HG03064 (cell line): ENCODE measurements at regions not wholly inside any gene's neighbourhood (a gene's known extent, or its start where the extent isn't known, plus 50 kb on each side); places are given as distances from the start of the nearest gene placed in this dataset.

Experiments used
- ATAC-seq: cut with Tn5 transposase; IDR thresholded peaks from one replicate; pipeline ENCODE4 v1.9.1; 2021; ENCODE audit warnings: low read depth; ENCODE audit not compliant: unreplicated experiment

DNA sequence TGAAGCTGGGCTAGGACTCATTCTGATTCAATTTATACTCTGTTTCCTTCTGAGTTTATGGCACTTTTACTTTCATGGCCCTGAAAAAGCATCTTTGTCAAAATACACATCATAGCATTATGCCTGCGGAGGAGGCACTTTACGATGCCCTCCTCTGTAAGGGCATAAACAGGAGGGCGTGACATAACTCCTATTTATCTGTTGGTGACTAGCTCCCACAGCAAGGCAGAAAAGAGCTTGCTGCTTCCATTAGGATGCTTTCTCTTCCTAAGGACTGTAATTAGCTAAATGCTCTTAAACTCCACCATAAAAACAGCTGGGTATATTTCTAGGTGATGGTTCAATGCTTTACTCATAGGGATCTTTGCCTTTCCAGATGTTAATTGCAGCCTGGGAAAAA lies 315.2 kb upstream of the GHITM start:
- no peak for ATAC-seq

DNA sequence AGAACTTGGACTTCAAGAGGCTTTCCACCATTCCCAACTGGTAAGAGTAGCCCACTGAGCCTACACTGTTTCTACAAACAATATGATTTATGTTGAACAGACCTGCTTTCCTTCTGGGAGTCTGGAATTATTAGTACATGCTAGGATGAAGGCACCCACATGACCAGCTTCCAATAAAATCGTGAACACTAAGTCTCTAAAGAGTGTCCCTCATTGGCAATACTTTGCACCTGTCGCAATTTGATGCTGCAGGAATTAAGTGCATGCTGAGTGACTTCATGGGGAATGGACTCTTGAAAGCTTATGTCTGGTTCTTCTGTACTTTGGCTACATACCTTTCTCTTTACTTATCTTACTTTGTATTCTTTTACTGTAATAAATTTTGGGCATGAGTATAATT lies 305.2 kb upstream of the GHITM start:
- ATAC-seq = no peak

DNA sequence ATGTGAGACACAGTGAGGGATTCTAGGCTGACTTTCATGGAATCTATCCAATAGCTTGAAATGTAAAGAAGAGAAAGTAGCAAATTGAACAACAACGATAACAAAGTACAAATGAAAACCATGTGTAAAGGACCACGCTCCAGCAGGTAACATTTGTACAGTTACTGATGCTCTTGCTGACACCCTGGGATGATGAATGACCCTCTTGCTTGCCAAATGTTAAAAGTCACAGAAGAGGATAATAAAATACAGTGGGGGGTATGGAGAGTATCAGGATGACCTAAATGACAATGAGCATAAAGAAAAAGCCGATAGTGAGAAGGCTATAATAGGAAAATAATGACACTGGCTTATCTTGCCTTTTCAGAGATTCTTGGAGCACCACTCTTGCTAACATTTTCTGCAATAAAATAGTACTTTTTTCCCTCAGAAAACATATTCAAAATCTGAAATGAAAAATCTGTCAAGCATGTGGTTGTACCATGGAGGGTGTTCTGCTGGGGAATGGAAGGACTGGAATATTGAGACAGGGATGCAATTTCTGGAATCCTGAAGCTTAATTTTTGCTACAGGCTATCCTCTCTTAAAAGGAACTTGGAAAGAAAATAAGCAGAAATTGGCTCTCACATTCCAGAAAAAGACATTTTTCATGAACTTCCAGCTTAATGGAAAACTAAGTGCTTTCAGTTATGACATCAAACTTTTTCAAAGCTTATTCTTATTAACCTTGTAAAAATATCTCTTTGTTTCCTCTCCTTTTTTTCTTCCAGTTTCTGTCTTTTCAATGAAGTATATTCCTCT lies 303.2 kb upstream of the GHITM start:
- ATAC-seq = no peak

DNA sequence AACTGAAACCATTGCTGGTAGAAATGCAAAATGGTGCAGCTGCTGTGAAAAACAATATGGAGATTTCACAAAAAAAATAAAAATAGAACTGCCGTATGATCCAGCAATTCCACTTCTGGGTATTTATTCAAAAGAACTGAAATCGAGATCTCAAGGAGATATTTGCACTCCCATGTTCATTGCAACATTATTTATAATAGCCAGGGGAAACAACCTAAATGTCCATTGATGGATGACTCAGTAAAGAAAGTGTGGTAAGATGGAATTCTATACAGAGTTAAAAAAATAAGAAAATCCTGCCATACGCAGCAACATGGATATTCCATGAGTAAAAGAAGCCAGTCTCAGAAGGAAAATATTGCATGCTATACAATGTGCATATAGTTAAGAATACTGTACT lies 290.6 kb upstream of the GHITM start:
- ATAC-seq = no peak

DNA sequence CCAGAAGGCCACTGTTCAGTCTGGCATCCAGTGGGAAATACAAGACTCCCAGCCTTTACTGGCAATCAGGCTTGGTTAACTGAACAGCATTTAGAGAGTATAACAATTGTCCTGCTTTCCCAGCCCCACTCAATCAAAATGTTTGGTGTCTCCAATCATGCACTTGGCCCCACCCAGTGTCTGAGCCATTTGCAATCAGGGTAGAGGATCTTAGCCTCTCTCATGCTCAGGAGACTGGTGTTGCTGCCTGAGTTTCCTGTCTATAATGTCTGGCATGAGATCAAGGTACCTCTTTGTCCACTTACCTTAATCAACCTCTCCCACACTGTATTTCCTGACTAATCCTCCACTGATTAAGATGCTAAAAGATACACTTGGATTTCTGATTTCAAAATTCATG lies 290.2 kb upstream of the GHITM start:
- no peak for ATAC-seq

DNA sequence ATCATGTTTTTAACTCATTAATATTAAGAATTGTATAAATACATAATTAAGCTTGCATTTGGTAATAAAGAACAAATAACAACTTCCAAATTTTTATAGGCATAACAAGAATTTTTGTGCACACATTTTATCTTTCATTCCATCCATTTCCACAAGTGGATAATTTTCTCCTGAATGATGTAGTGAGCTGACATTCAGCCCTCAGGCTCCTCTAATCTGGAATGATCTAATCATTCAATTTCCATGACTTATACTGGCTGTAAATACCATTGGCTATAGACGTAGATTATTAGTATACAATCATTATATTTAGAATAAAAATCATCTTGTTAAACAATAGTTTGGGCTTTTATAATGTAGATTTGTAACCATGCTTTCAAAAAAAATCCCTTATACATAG lies 287.2 kb upstream of the GHITM start:
- ATAC-seq = no peak

DNA sequence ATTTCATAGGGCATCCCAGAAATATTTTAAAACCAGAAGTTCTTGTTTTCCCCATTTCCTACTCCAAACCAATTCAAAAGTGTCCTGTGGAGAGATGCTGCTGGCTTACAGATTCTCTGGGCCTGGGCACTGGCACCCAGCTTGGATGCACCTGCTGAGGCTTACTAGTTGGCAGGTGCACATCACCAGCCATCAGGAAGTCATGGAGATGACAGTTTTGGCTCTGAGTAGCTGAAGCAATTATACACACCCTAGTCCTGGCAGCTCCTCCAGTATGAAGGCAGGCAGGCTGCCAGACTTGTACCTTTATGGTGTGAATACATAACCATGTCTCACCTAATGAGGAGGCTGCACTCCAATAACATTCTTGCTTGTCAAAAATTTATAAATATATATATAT lies 276.6 kb upstream of the GHITM start:
- no peak for ATAC-seq

DNA sequence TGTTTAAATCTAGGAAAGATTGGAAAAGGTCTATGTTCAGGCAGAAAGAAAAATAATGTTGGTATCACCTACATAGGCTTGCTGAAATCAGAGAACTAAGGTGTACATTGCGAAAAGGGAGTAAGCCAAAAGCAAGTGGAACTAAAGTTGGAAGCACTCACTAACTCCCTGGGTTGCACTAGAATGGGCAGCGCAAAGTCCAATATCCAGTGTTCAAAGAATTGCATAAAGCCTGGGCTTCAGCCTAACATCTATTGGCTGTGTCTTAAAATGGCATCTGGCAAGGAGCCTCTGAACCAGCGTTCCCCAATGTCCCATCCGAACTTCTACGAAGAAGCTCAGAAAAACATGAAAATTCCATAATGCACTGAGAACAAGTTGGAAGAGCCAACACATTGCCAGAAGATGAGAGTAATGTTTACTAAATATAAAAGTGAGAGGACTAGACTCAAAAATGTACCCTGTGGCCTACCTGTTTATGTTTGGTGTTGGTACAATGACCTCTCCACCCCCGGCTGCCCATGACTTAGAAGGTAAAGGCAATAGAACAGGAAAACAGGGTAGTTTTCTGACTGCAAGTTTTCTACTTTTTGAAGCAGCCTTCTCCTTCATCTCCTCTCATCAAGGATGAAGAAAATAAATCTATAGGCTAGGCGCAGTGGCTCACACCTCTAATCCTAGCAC lies 275.9 kb upstream of the GHITM start:
- no peak for ATAC-seq

DNA sequence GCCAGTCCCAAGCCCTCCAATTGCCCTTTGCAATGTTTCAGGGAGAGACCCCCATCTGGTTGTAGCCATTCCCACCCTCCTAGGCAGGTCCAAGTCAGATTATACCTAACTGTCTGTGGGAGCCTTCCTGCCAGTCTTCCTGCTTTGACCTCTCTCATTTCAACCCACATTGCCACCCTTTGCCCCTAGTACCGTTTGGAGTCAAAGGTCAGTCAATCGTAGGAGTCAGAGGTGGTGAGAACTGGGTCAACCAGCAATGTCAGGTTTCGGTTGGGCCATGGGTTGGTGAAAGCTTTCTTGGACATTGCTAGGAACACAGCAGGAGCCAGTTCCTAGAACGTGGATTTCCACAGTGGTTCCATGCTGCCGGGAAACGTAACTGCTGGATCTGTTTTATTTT lies 269.4 kb upstream of the GHITM start:
- no peak for ATAC-seq

DNA sequence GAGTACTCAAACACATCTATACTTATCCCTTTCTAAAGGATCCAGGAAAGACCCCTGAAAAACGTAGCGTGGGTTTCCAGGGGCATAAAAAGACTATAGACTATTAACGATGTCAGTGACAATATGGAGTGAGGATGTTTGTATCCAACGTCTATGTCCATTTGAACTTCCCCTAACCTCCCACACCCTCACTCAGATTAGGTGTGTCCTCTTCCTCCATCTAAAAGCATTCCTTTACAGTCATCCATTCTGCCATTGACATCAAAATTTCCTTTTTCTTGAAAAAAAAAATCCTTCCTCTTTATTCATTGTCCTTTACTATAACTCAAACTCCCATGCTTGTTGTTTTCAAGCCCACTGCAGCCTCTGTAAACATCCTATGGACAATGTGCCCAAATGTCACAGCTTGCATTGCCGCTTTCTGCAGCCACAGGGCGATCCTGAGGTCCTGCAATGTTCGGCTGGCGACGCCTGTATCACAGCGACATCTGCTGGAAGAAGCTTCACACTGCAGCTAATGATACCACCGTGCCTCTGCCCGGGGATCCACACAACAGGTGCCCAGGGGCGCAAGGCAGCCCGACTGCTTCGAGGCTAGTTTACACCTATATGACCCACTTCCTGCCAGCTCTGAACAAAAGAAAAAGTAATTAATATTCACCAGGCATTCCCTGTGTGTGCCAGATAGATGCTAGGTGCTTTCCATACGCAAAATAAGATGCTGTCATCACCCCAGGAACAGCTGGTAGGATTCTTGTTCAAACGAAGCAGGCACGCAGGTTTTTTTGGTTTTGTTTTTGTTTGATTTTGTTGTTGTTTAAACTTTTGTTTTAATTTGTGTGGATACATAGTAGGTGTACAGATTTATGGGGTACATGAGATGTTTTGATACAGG lies 267.9 kb upstream of the GHITM start:
- ATAC-seq = peak; percentile 95

DNA sequence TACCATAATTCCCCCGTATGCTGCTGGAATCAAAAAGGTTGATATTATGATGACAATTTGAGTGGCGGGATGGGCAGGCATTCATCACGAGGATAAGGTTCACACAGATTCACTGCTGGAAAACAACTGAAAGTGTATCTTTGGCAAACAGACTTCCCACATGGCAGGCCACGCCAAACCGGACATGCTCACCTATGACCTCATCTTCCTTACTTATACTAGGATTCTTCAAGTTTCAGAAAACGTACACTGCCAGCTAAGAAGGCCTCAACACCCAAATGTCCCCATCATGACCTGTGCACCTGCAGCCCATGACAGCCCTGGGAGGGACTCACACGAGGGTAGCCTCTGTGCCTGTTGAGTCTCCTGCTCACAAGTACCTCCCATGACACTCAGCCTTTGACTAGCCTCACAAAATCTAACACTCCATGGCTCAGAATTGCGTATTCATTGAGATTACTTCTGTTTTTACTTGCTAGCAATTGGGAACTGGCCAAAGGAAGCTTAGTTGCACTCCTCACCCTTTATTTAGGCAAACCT lies 259.0 kb upstream of the GHITM start:
- ATAC-seq = no peak

DNA sequence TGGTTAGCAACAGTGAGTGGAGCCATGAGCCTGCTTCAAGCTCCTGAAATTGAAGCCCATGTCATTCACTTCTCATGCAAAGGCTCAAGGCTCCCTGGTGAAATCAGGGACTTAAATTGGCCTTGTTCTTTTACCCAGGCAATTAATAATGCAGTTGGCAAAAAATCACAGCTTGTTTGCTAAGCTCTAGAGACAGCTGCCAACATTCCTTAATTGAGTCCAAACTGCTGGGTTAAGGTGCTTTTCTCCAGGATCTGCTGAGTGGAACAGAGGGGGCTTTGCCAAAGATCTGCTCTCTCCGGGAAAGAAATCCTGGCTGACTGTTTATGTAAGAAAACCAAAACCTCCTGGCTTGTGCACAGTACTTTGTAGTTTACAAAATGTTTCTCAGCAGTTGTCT lies 257.6 kb upstream of the GHITM start:
- no peak for ATAC-seq

DNA sequence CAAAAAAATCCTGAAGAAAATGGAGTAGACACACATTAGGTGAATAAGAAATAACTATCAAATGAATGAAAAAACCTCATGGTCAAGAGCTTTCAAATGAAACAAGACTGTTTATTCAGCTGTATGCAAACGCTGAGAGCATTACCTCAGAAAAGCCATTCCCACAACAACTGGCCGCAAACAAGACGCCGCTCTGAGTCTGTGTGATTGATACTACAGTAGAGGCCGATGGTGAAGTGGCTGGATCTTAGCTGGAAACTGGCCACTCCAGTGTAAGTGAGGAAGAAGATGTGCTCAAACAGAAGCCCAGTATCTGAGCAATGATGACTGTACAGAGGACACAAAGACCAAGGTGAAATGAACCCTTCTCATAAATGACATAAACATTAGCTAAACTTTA lies 252.4 kb upstream of the GHITM start:
- no peak for ATAC-seq

DNA sequence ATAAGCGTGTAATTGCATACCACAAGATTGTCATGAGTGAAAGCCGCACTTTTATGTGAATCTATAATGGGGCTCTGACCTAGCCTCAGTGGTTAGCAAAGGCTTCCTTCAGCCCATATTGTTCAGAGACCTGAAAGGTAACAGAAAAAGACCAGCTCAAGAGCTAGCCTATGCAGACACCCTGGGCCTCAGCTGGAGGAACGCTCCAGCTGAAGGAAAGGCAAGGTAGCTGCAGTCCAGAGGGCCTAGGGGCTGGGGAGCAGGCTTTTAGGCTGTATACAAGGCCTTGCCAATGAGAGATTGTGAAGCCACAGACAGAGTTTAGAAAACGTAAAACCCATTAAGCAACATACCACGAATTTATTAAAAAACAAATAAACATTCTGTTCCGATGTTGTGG lies 246.6 kb upstream of the GHITM start:
- ATAC-seq = no peak

DNA sequence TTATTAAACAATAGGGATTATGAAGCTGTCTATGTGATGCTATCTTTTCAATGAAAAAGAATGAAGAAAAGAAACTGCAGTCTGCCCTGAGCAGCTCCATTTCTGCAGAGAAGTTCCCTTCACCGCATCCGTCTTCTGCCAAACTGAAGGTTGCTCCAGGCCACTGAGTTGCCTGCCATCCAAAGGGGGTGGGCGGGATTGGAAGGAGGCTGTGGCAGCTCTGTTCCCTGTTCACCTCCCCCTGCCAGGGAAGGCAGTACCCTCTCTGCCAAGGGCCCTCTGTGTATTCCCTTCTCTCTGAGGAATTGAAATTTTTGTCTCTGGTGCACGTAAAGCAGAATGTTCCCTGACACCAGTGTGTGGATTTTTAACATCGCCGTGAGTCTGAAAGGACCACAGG lies 243.1 kb upstream of the GHITM start:
- no peak for ATAC-seq

DNA sequence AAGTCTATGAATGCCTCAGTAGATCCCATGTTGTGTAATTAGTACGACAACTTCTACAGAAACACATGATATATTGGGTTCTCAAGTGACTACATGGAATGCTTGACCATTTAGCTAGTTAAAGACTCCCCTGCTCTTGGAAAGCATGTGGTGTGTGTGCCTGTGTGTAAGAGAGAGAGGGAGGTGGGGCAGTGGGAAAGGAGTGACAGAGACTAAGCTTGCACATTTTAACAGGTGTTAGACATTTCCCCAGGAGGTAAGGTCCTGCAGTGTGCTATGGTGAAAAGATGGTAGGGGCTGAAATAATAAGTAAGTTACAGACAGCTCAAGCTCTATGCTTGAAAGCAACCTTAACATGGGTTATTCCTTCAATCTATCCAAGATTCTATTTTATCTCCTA lies 241.7 kb upstream of the GHITM start:
- no peak for ATAC-seq

DNA sequence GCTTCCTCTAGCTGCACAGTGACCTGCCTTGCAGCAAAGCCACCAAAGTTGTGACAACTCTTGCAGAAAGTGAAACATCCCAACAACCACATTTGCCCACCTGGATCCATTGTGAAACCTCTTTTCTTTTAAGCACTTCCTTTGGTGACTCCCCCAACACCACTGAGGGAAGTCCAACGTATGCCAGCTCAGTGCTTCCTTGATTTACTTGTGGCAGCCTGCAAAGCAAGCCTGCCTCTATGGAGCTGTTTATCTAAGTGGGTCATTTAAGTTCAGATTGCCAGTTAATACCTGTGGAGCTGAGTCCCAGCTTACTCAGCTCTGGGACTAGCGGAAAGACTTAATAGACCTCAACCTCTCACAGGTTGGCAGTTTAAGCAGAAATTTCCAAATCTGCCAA lies 230.8 kb upstream of the GHITM start:
- ATAC-seq = no peak

DNA sequence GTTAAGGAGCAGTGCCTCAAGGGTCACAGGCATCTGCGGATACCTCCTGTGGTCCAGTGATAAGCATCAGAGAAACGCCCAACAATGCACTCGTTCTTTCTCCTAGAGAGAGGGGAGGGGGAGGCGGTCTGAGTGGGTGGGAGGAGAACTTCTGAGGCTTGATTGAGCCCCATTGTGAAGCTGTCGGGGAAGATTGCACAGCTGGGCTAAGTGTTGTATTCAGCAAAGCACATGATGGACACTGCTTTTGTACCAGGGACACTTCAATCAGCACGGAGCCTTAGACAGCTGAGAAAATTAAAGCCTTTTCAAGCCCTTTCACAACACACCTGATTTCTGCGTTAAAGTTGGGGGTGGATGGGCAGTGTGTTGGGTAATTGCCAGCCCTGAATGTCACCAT lies 230.3 kb upstream of the GHITM start:
- ATAC-seq = no peak

DNA sequence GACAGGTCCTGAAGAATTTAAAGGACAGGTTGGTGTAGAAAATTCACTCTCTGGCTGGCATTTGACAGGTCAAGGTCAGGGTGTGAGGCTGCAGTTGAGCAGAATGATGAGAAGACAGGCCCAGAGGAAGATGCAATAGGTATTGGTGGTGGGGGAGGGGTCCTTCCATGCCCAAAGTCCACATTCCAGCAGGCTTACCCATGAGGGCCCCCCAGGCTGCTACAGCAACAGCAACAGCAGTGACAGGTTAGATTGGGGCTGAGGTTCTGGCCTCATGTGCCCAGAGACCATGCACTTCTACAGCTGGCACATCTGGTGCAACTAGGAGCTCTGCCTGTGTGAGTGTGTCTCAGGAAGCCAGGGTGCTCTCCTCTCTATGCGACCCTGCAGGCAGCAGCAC lies 223.5 kb upstream of the GHITM start:
- no peak for ATAC-seq

DNA sequence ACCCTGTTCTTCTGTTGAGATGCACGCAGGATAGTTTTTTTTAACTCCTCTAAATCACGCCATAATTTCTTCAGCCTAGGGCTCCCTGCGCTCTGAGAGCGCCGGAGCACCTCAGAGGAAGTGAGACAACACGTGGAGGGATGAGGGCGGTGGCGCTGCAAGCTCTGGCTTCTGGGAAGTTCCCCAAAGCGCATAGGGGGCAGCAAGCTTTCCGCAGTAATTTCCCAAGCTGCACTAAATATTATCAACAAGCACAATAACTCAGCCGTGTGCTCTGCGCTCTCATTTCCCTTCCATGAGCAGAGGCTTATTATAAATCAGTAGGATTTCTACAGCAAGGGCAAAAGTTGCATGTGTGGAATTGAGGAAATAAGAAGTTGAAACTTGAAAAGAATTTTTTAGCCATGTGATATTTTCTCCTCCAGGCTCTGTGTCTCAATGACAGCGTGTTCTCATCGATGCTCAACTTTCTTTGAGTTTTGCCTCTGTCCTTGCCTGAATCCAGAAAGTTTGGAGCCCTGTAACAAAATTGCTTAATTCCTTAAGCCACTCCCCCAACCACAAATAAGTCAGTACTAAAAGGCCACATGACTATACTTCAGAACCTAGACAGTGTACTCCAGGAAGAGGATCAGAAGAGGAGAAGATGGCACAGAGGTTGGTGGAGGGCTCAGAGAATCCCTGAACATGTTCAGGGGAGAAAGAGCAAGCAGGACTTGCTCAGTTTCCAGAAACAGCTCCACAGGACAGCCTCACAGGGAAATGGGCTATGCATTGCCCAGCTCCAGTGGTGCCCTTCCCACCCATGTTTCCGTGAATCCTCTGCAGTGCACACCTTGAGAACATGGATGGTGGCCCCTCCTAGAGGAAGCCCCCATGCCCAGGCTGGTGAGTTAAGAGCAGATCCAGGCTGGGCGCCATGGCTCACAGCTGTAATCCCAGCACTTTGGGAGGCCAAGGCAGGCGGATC lies 221.5 kb upstream of the GHITM start:
- no peak for ATAC-seq
